H9 (cell line): ENCODE measurements at regions not wholly inside any gene's neighbourhood (a gene's known extent, or its start where the extent isn't known, plus 50 kb on each side); places are given as distances from the start of the nearest gene placed in this dataset.

Experiments
- DNase-seq: peaks from one replicate; pipeline ENCODE4 v3.0.0-alpha.2; 2017
- H2AFZ ChIP-seq: one replicate; pipeline ENCODE4 v1.6.1; 2013; ENCODE audit warnings: mild to moderate bottlenecking, low read length, control low read depth, moderate library complexity
- H2AK5ac ChIP-seq: 2 replicates; pipeline ENCODE4 v1.6.1; 2013; ENCODE audit warnings: low read length, control low read depth, mixed read lengths; ENCODE audit not compliant: insufficient read length
- H2BK120ac ChIP-seq: one replicate; pipeline ENCODE4 v1.6.1; 2013; ENCODE audit warnings: low read depth, mild to moderate bottlenecking, low read length, control low read depth, inconsistent platforms; ENCODE audit not compliant: poor library complexity, severe bottlenecking
- H2BK12ac ChIP-seq: 2 replicates; pipeline ENCODE4 v1.6.1; 2013; ENCODE audit warnings: low read length, control low read depth, mixed read lengths, low read depth; ENCODE audit not compliant: insufficient read length
- H2BK15ac ChIP-seq: 2 replicates; pipeline ENCODE4 v1.6.1; 2013; ENCODE audit warnings: low read depth, low read length, control low read depth
- H2BK20ac ChIP-seq: one replicate; pipeline ENCODE4 v1.6.1; 2013; ENCODE audit warnings: low read depth, mild to moderate bottlenecking, low read length, control low read depth, inconsistent platforms; ENCODE audit not compliant: poor library complexity, severe bottlenecking
- H2BK5ac ChIP-seq: 2 replicates; pipeline ENCODE4 v1.6.1; 2013; ENCODE audit warnings: low read length, control low read depth, mixed read lengths; ENCODE audit not compliant: insufficient read length
- H3K14ac ChIP-seq: 2 replicates; pipeline ENCODE4 v1.6.1; 2013; ENCODE audit warnings: low read length, control low read depth; ENCODE audit not compliant: insufficient read depth
- H3K18ac ChIP-seq: 2 replicates; pipeline ENCODE4 v1.6.1; 2013; ENCODE audit warnings: low read depth, mild to moderate bottlenecking, mixed read lengths, low read length, control low read depth; ENCODE audit not compliant: insufficient read length
- H3K23ac ChIP-seq: 2 replicates; pipeline ENCODE4 v1.6.1; 2013; ENCODE audit warnings: low read length, control low read depth, mixed read lengths, low read depth; ENCODE audit not compliant: insufficient read length
- H3K23me2 ChIP-seq: 2 replicates; pipeline ENCODE4 v1.6.1; 2013; ENCODE audit warnings: low read depth, mild to moderate bottlenecking, mixed read lengths, low read length, control low read depth; ENCODE audit not compliant: insufficient read length, poor library complexity, severe bottlenecking
- H3K27ac ChIP-seq: 2 replicates; pipeline ENCODE4 v1.5.1; 2013; ENCODE audit warnings: low read length, control low read depth, mixed read lengths, low read depth; ENCODE audit not compliant: insufficient read length
- H3K27me3 ChIP-seq: 2 replicates; pipeline ENCODE4 v1.6.1; 2013; ENCODE audit warnings: low read length, control low read depth, inconsistent platforms; ENCODE audit not compliant: insufficient read depth
- H3K4ac ChIP-seq: 2 replicates; pipeline ENCODE4 v1.6.1; 2013; ENCODE audit warnings: low read depth, mild to moderate bottlenecking, control low read depth, inconsistent platforms, low read length, moderate library complexity
- H3K4me1 ChIP-seq: 2 replicates; pipeline ENCODE4 v1.6.1; 2013; ENCODE audit warnings: low read length, control low read depth, inconsistent platforms; ENCODE audit not compliant: insufficient read depth
- H3K4me2 ChIP-seq: 2 replicates; pipeline ENCODE4 v1.6.1; 2013; ENCODE audit warnings: low read length, control low read depth, mixed read lengths; ENCODE audit not compliant: insufficient read length, insufficient read depth
- H3K56ac ChIP-seq: 2 replicates; pipeline ENCODE4 v1.6.1; 2013; ENCODE audit warnings: low read depth, mild to moderate bottlenecking, mixed read lengths, low read length, control low read depth; ENCODE audit not compliant: insufficient read length
- H3K79me1 ChIP-seq: 2 replicates; pipeline ENCODE4 v1.6.1; 2013; ENCODE audit warnings: low read depth, mild to moderate bottlenecking, moderate library complexity, low read length, control low read depth, inconsistent platforms; ENCODE audit not compliant: insufficient read depth, poor library complexity, severe bottlenecking
- H3K79me2 ChIP-seq: 2 replicates; pipeline ENCODE4 v1.6.1; 2013; ENCODE audit warnings: low read length, control low read depth, inconsistent platforms; ENCODE audit not compliant: insufficient read depth
- H3K9ac ChIP-seq: 2 replicates; pipeline ENCODE4 v1.6.1; 2013; ENCODE audit warnings: low read length, control low read depth, mixed read lengths; ENCODE audit not compliant: insufficient read length; ENCODE audit errors: extremely low read depth
- H3K9me3 ChIP-seq: one replicate; pipeline ENCODE4 v1.6.1; 2013; ENCODE audit warnings: low read depth, low read length, inconsistent platforms; ENCODE audit not compliant: control insufficient read depth
- H3T11ph ChIP-seq: one replicate; pipeline ENCODE4 v1.6.1; 2013; ENCODE audit warnings: mild to moderate bottlenecking, low read length, control low read depth, inconsistent platforms
- H4K20me1 ChIP-seq: one replicate; pipeline ENCODE4 v1.6.1; 2013; ENCODE audit not compliant: control insufficient read depth, insufficient read length, insufficient read depth
- H4K5ac ChIP-seq: 2 replicates; pipeline ENCODE4 v1.6.1; 2013; ENCODE audit warnings: low read depth, mild to moderate bottlenecking, mixed read lengths, low read length, control low read depth; ENCODE audit not compliant: insufficient read length
- H4K8ac ChIP-seq: replicated peaks from 2 replicates; pipeline ENCODE4 v1.6.1; 2013; ENCODE audit warnings: low read length, control low read depth, mixed read lengths, low read depth; ENCODE audit not compliant: insufficient read length
- H4K91ac ChIP-seq: 2 replicates; pipeline ENCODE4 v1.6.1; 2013; ENCODE audit warnings: low read depth, mild to moderate bottlenecking, moderate library complexity, mixed read lengths, low read length, control low read depth; ENCODE audit not compliant: insufficient read length
- H3K27ac Mint-ChIP-seq, 3 experiments: 2 replicates in 2 of 3; 3 replicates in 1 of 3; pipeline ENCODE4 v1.8.0; 2020 to 2021; ENCODE audit warnings: mixed read lengths in 3 of 3, mild to moderate bottlenecking in 1 of 3, moderate library complexity in 1 of 3
- H3K27me3 Mint-ChIP-seq: 2 replicates; pipeline ENCODE4 v1.8.0; 2021; ENCODE audit warnings: low read depth, mild to moderate bottlenecking, moderate library complexity, mixed read lengths
- H3K36me3 Mint-ChIP-seq, 3 experiments: 2 replicates in 2 of 3; 3 replicates in 1 of 3; pipeline ENCODE4 v1.8.0; 2020 to 2021; ENCODE audit warnings: low read depth in 3 of 3, mixed read lengths in 3 of 3; ENCODE audit not compliant: insufficient read depth in 1 of 3
- H3K4me1 Mint-ChIP-seq, 2 experiments: 2 replicates each; pipeline ENCODE4 v1.8.0; 2020; ENCODE audit warnings: mixed read lengths in 2 of 2
- H3K4me3 Mint-ChIP-seq, 2 experiments: 2 replicates in 1 of 2; 3 replicates in 1 of 2; pipeline ENCODE4 v1.8.0; 2020 to 2021; ENCODE audit warnings: mild to moderate bottlenecking in 2 of 2, mixed read lengths in 2 of 2, moderate library complexity in 1 of 2
- H3K9me3 Mint-ChIP-seq, 2 experiments: 2 replicates in 1 of 2; 3 replicates in 1 of 2; pipeline ENCODE4 v1.8.0; 2020; ENCODE audit warnings: mild to moderate bottlenecking in 2 of 2, mixed read lengths in 2 of 2, moderate library complexity in 1 of 2
- WGBS: extraction: QIAGEN DNeasy Blood & Tissue Kit; methylation state at CpG from one replicate; pipeline ENCODE4 v1.1.7; 2013; ENCODE audit warnings: missing lambda C conversion rate, low lambda C conversion rate, mixed read lengths; ENCODE audit not compliant: insufficient read length; ENCODE audit errors: extremely low coverage; 5-methylcytosine and 5-hydroxymethylcytosine counted together
- TF ChIP-seq, protein P1 (sequence below): fragments of 200-600 bp; sonication (generic); conservative IDR thresholded peaks from 3 replicates; pipeline ENCODE4 v1.8.0; 2021; ENCODE audit warnings: antibody characterized with exemption, mild to moderate bottlenecking

DNA sequence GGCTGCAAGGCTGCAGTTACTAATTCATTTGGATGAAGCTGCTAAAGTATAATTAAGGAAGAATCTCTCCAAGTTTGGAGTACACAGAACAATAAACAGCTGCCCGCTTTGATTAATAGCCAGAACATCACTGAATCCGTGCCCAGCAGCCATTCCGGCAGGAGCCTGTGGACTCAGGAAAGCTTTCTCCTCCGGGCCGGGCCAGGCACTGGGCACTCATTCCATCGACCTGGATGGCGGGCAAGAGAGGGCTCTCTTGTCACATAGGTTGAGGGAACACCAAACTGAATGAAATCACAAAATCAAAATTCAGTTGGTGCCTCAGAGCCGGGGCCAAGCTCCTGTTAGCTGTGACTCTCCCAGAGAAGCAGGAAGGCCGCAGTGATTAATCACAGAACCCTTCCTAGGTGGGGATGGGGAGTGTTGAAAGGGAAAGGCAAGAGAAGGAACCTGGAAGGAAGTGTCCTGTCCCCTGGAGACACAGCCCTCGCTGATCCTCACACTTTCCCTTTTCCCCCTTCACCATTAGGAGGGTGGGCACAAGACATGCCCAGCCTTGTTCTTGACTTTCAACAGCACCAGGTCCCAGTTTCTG lies 306.7 kb downstream of the NPHP4 start:
- Histone ChIP-seq H3K27me3 (no peaks in the 10 kb centered on the region), H3K9ac (no peak overlapping the region), H3K56ac (no peak overlapping the region), H3K79me1 (no peaks in the 10 kb centered on the region), H2AK5ac (no peak overlapping the region), H2AFZ (no peak overlapping the region), H3K27ac (no peak overlapping the region), H2BK12ac (no peak overlapping the region), H4K5ac (no peak overlapping the region), H4K91ac (no peak overlapping the region), H3K79me2 (no peaks in the 10 kb centered on the region), H2BK5ac (no peak overlapping the region), H3K18ac (no peak overlapping the region), H3T11ph (no peak overlapping the region), H3K23me2 (no peaks in the 10 kb centered on the region), H2BK15ac (no peak overlapping the region), H3K4me2 (no peak overlapping the region), H3K23ac (no peak overlapping the region), H3K14ac (no peak overlapping the region), H3K9me3 (no peaks in the 10 kb centered on the region), H2BK120ac (no peak overlapping the region), H3K4ac (no peak overlapping the region), H2BK20ac (no peak overlapping the region), H4K20me1 (no peaks in the 10 kb centered on the region), H3K4me1 (no peaks in the 10 kb centered on the region), H4K8ac (no peak overlapping the region)
- no peak for DNase-seq
- WGBS: no CpG with 5 or more reads among the region's 10 CpGs
- H3K27me3 Mint-ChIP-seq: peaks cover 10% of the 10 kb centered on the region
- no peaks in the 10 kb centered on the region for H3K9me3 Mint-ChIP-seq
- TF ChIP-seq, protein P1, sequence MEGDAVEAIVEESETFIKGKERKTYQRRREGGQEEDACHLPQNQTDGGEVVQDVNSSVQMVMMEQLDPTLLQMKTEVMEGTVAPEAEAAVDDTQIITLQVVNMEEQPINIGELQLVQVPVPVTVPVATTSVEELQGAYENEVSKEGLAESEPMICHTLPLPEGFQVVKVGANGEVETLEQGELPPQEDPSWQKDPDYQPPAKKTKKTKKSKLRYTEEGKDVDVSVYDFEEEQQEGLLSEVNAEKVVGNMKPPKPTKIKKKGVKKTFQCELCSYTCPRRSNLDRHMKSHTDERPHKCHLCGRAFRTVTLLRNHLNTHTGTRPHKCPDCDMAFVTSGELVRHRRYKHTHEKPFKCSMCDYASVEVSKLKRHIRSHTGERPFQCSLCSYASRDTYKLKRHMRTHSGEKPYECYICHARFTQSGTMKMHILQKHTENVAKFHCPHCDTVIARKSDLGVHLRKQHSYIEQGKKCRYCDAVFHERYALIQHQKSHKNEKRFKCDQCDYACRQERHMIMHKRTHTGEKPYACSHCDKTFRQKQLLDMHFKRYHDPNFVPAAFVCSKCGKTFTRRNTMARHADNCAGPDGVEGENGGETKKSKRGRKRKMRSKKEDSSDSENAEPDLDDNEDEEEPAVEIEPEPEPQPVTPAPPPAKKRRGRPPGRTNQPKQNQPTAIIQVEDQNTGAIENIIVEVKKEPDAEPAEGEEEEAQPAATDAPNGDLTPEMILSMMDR: no peak
- H3K4me3 Mint-ChIP-seq: no peak overlapping the region
- H3K4me1 Mint-ChIP-seq: peaks cover 12 to 13% of the 10 kb centered on the region in 2 experiments
- H3K27ac Mint-ChIP-seq: no peak overlapping the region
- H3K36me3 Mint-ChIP-seq: peaks cover 0 to 4% (median 0%) of the 10 kb centered on the region in 3 experiments; a peak in 2 of 7 replicates
